GM18498 (cell line): ENCODE measurements at regions not wholly inside any gene's neighbourhood (a gene's known extent, or its start where the extent isn't known, plus 50 kb on each side); places are given as distances from the start of the nearest gene placed in this dataset.

ENCODE experiments used
- ATAC-seq: cut with Tn5 transposase; IDR thresholded peaks from one replicate; pipeline ENCODE4 v1.9.1; 2021; ENCODE audit warnings: mild to moderate bottlenecking, moderate library complexity; ENCODE audit not compliant: unreplicated experiment

DNA sequence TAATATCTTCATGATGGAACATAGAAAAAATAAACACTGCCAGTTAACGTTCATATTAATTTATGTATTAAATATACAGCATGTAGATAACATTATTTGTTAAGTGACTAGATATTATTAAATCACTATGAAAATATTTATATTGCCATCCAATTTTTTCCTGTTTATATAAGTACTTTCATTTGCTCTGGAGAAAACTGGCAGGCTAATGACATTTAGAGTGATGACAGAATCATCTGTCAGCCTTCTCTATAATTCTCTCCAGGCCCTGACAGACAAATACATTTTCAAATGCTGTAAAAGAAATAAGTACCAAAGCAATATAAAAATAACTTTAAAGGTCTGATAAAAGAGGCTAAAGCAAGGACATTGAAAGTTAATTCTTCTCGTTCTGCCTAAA is 2556.7 kb upstream of the PCDH20 start:
- ATAC-seq = no peak

GRCh38 chr13:63954683-63955082 is 2539.0 kb upstream of the PCDH20 start:
- ATAC-seq = no peak

- no peak for ATAC-seq
These were observed 2532.4 kb upstream of the PCDH20 start for GRCh38 chr13:63948045-63948444.

- no peak for ATAC-seq
These were observed 2529.3 kb upstream of the PCDH20 start for GRCh38 chr13:63944911-63945310.

DNA sequence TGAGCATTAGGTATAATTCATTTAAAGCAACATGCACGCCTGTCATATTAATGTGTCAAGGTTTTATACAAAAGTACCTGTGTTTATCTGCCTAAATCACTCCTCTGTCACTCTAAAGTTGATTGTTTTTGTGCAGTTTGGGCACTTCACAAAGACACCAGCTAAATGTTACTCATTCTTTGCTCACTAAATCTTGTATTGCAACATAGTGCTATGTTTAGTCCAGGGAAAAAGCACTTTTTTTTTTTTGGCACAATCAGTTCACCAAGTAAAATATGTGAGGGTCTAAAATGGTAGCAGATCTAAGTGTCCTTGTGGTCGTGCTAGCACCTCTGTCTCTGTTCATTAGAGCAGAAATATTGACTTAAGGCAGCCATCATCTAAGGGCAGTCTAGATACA is 2526.7 kb upstream of the PCDH20 start:
- ATAC-seq = no peak

DNA sequence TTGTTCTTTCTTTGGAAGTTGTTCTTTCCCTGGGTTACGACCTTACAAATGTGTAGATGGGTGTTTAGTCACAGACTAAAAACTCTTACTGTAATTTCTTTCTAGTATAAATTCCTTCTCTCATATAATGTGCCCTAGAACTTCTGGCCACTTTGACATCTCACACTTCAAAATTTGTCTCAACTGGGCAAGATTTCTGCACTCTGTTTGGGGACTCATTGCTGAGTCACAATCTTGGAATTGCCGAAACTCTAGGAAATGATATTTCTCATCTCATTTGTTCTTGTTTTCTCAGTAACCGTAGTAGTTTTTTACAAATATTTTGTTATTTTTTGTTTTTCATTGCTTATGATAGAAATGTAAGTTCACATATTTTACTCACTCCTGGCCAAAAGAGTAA is 2523.2 kb upstream of the PCDH20 start:
- no peak for ATAC-seq

GRCh38 chr13:63910511-63910910 is 2494.9 kb upstream of the PCDH20 start:
- ATAC-seq = no peak

- no peak for ATAC-seq
These were observed 2494.2 kb upstream of the PCDH20 start for GRCh38 chr13:63909726-63910375.

DNA sequence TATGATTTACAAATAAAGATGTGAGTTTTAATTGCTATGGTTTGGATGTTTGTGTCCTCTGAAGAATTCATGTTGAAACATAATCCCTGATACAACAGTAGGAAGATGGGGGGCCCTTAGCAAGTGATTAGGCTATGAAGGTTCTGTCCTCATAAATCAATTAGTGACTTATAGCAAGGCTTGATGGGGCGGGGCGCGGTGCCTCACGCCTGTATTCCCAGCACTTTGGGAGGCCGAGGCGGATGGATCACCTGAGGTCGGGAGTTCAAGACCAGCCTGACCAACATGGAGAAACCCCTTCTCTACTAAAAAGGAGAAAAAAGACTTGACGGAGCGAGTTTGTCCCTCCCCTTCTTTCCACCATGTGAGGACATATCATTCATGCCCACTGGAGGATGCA is 2486.5 kb upstream of the PCDH20 start:
- no peak for ATAC-seq

- no peak for ATAC-seq
These were observed 2486.0 kb upstream of the PCDH20 start for GRCh38 chr13:63901630-63902029.

DNA sequence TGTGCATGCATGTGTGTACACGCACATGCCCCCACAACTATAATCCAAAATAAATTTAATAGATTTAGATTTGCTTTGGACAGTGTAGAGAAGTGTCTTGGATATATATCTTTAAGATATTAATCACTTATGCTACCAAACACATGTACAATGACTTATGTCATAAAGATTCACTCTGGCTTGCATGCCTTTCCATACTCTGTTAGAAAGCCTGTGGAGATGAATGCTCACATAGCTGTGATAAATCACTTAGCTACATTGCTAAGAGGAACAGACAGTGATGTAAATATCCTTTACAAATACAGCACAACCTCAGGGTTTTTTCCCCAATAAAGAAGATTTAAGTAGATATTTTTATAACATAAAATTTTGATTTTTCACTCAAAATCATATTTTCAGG is 2484.8 kb upstream of the PCDH20 start:
- no peak for ATAC-seq

DNA sequence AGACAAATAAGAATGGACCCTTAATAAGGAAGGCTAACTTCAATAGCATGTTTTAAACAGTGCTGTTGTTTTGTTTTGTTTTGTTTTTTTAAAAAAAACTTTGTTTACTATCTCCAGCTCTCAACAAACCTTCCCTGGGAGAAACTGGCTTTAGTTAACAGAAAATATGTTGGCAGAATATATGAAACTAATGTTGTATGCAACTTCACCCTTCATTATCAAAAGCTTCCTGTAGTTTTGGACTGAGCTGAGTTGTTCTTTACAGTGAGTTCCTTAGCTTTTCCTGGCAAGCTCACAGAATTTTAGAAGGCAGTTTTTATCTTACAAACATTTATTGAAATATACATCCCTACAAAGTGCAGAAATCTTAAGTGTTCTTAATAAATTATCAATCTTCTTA is 2480.7 kb upstream of the PCDH20 start:
- ATAC-seq = no peak

GRCh38 chr13:63882052-63882451 is 2466.4 kb upstream of the PCDH20 start:
- ATAC-seq = no peak

GRCh38 chr13:63880705-63881104 is 2465.1 kb upstream of the PCDH20 start:
- ATAC-seq = no peak

DNA sequence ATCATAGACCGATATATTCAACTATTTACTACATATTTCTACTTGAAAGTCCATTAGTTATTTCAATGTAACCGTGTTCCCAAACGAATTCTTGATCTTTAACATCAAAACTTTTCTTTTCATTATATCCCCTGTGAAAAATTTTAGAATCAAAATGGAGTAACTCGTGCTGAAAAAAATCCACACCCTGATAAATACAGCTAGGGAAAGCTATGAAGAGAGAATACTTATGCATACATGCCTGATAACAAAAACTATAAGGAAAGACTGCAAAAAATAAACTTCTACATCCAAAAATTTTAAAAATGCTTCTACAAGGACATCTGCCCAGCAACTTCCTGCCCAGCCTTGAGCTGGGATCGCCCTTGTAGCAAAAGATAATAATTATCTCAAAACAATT is 2458.3 kb upstream of the PCDH20 start:
- ATAC-seq = no peak

DNA sequence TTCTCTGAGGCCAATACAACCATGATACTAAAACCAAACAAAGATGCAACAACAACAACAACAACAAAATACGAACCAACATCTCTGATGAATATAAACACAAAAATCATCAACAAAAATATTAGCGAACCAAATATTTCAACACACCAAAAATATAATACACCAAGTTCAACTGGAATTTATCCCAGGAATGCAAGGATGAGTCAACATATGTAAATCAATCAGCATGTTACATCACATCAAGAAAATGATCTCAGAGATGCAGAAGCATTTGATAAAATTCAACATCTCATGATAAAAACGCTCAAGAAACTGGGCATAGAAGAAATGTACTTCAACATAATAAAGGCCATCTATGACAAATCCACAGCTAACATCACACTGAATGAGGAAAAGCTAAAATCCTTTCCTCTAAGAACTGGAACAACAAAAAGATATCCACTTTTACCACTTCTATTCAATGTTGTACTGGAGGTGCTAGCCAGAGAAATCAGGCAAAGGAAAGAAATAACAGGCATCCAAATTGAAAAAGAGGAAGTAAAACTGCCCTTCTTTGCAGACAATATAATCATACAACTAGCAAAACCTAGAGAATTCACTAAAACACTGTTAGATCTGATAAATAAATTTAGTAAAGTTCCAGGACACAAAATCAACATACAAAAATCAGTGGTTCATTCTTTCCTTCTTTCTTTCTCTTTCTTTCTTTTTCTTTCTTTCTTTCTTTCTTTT is 2448.7 kb upstream of the PCDH20 start:
- ATAC-seq = no peak

DNA sequence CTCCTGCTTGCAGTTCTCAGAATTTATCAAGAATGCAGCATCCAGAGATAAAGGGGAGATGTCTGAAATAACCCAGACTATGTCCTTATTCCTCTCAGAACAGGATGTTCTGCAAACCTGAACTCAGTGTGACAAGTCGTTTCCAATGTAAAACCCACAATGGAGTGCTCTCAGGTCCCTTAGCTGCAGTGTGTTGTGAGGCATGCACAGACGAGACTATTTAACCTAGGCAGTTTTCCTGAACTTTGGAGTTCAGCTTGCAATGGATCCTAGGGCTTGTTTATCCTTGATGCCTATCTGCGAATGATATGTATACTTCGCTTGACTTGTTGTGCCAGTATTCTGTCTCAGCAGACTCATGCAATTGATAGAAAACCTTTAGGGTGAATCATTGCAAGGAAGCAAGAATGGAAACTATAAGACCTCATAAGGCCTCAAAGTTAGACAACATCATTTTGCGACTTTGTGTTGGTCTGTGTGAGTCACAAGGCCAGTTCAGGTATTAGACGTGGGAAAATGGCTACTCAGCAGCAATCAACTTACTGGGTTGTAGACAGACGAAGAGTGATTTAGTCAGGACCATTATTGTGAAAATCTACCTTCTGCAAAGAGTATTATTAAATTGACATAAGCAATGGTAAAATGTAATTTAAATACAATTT is 2439.9 kb upstream of the PCDH20 start:
- no peak for ATAC-seq

GRCh38 chr13:63853816-63854215 is 2438.2 kb upstream of the PCDH20 start:
- no peak for ATAC-seq

DNA sequence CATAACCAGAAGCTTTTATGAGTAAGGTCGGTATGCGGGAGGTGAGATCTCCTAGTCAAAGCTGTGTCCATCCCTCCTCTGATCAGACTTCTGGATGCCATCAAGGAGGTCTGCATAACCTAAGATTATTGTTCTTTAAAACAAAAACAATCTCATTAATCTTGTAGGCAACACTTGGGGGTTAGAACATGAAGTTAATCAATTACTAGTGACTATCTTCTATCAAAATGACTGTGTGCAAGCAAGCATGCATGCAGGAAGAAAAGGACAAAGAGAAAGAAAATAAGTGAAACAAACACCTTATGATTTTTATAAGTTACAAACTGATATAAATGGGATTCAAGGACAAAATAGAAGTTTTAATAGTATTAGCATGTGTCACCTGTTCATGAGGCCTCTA is 2435.9 kb upstream of the PCDH20 start:
- ATAC-seq = no peak

GRCh38 chr13:63843766-63844699 is 2428.4 kb upstream of the PCDH20 start:
- ATAC-seq = no peak

DNA sequence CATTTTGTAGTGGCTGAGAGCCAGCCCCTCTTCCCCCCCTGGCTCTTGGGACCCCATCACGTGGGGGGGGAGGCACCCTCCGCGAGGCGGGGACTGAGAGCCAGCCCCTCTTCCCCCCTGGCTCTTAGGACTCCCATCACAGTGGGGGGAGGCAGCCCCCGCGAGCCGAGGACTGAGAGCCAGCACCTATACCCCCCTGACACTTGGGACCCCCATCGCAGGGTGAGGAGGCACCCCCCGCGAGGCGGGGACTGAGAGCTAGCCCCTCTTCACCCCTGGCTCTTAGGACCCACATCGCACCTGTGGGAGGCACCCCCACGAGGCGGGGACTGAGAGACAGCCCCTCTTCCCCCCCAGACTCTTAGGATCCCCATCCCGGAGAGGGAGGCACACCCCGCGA is 2426.5 kb upstream of the PCDH20 start:
- no peak for ATAC-seq
